ENCODE measurements at regions not wholly inside any gene's neighbourhood (a gene's known extent, or its start where the extent isn't known, plus 50 kb on each side); places are given as distances from the start of the nearest gene placed in this dataset.

DNA sequence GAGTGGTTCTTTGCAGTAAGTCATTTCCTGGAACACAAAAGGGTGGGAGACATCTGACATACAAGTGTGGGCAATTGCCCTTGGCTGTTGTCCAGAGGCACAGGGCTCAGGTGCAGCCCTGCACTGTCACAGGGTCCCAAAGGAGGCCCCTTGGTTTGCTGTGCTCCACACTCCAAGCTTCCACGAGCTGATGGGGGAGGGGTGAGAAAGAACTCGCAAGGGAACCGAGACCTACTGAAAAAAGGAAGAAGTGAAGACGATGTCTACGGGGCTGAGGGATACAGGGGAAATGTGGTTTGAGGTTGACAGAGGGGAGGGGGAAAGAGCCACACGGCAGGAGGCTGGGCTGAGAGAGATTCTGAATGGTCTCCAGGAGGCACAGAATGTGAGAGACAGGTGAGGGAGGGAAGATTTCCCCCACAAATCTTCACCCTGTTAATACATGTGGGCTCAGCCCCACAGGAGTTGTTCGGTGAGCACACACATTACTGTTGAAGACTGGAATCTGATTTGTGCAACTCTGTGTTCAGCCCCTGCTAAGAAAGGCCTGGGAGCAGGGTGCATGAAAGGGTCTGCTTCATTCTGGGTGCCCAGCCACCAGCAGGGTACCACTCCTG lies 123.4 kb downstream of the LY86 start (continued):
- TF ChIP-seq, protein P1, sequence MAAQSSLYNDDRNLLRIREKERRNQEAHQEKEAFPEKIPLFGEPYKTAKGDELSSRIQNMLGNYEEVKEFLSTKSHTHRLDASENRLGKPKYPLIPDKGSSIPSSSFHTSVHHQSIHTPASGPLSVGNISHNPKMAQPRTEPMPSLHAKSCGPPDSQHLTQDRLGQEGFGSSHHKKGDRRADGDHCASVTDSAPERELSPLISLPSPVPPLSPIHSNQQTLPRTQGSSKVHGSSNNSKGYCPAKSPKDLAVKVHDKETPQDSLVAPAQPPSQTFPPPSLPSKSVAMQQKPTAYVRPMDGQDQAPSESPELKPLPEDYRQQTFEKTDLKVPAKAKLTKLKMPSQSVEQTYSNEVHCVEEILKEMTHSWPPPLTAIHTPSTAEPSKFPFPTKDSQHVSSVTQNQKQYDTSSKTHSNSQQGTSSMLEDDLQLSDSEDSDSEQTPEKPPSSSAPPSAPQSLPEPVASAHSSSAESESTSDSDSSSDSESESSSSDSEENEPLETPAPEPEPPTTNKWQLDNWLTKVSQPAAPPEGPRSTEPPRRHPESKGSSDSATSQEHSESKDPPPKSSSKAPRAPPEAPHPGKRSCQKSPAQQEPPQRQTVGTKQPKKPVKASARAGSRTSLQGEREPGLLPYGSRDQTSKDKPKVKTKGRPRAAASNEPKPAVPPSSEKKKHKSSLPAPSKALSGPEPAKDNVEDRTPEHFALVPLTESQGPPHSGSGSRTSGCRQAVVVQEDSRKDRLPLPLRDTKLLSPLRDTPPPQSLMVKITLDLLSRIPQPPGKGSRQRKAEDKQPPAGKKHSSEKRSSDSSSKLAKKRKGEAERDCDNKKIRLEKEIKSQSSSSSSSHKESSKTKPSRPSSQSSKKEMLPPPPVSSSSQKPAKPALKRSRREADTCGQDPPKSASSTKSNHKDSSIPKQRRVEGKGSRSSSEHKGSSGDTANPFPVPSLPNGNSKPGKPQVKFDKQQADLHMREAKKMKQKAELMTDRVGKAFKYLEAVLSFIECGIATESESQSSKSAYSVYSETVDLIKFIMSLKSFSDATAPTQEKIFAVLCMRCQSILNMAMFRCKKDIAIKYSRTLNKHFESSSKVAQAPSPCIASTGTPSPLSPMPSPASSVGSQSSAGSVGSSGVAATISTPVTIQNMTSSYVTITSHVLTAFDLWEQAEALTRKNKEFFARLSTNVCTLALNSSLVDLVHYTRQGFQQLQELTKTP (IDR thresholded peaks at IDR 0.05; ENCODE audit: low read depth in 1 of 2, partially characterized antibody in 2 of 2): peak in 1 of 2 experiments; percentile 7
- TF ChIP-seq SPI1 (IDR thresholded peaks at IDR 0.05; ENCODE audit: borderline replicate concordance, low read depth, low read length): peak; percentile 29; the same call in 1 of the 2 replicates
- no peak for TF ChIP-seq ZSCAN29 (IDR thresholded peaks at IDR 0.05)
- peak; percentile 21; the same call in 1 of the 2 replicates for TF ChIP-seq L3MBTL2 (IDR thresholded peaks at IDR 0.05)
- TF ChIP-seq JUND (IDR thresholded peaks at IDR 0.05; ENCODE audit: borderline replicate concordance, low read depth, low read length): no peak
- no peak for TF ChIP-seq JUND (tag; IDR thresholded peaks at IDR 0.05; ENCODE audit: borderline replicate concordance, low read depth, low read length)

Data from K562 (cell line).